ENCODE measurements at regions not wholly inside any gene's neighbourhood (a gene's known extent, or its start where the extent isn't known, plus 50 kb on each side); places are given as distances from the start of the nearest gene placed in this dataset.

- intact Hi-C loops (cut with DNase I): no loop called here
- no peak for ATAC-seq
These were observed 274.8 kb upstream of the GULP1 start for GRCh38 chr2:188016917-188017316.

GRCh38 chr2:188022389-188022788, 269.3 kb upstream of the GULP1 start:
- Histone ChIP-seq H3K36me3 (replicated peaks in 1 of 2; ENCODE audit: insufficient read depth in 1 of 2, low read depth in 2 of 2) (no peaks in the 10 kb centered on the region), H3K4me1 (no peaks in the 10 kb centered on the region), H3K4me3 (no peak overlapping the region), H3K27me3 (no peaks in the 10 kb centered on the region), H3K27ac (no peak overlapping the region), H3K9me3 (no peaks in the 10 kb centered on the region)
- intact Hi-C loops (cut with DNase I): no loop called here
- no peak for TF ChIP-seq CTCF (IDR thresholded peaks at IDR 0.05)
- TF ChIP-seq POLR2A (IDR thresholded peaks at IDR 0.05): no peak
- WGBS, 2 donors: 75 to 91% methylated on average over 2 of the region's 2 CpGs
- no peak for DNase-seq
- no peak for ATAC-seq

More at GRCh38 chr2:188016917-188017316, 274.8 kb upstream of the GULP1 start:
- Histone ChIP-seq H3K4me3 (no peak overlapping the region), H3K4me1 (no peaks in the 10 kb centered on the region), H3K27ac (no peak overlapping the region), H3K36me3 (replicated peaks in 1 of 2; ENCODE audit: insufficient read depth in 1 of 2, low read depth in 2 of 2) (no peaks in the 10 kb centered on the region), H3K9me3 (no peaks in the 10 kb centered on the region), H3K27me3 (no peaks in the 10 kb centered on the region)
- TF ChIP-seq POLR2A (IDR thresholded peaks at IDR 0.05) (no peak), CTCF (IDR thresholded peaks at IDR 0.05) (no peak)
- no peak for DNase-seq
- 84 to 87% methylated on average over 3 of the region's 3 CpGs for WGBS, 2 donors

GRCh38 chr2:188023035-188023434, 268.6 kb upstream of the GULP1 start:
- H3K4me3 ChIP-seq: no peak overlapping the region
- no peaks in the 10 kb centered on the region for H3K36me3 ChIP-seq (replicated peaks in 1 of 2; ENCODE audit: insufficient read depth in 1 of 2, low read depth in 2 of 2)
- TF ChIP-seq CTCF (IDR thresholded peaks at IDR 0.05): no peak
- no peak for TF ChIP-seq POLR2A (IDR thresholded peaks at IDR 0.05)
- H3K27me3 ChIP-seq: no peaks in the 10 kb centered on the region
- no peaks in the 10 kb centered on the region for H3K4me1 ChIP-seq
- no peak for ATAC-seq
- H3K27ac ChIP-seq: no peak overlapping the region
- WGBS, 2 donors: 61 to 71% methylated on average over 1 of the region's 1 CpG
- intact Hi-C loops (cut with DNase I): no loop called here
- no peaks in the 10 kb centered on the region for H3K9me3 ChIP-seq
- no peak for DNase-seq

GRCh38 chr2:188024811-188025210, 266.9 kb upstream of the GULP1 start:
- DNase-seq: no peak

More at GRCh38 chr2:188024811-188025210, 266.9 kb upstream of the GULP1 start:
- TF ChIP-seq POLR2A (IDR thresholded peaks at IDR 0.05) (no peak), CTCF (IDR thresholded peaks at IDR 0.05) (no peak)
- Histone ChIP-seq H3K9me3 (no peaks in the 10 kb centered on the region), H3K27me3 (no peaks in the 10 kb centered on the region), H3K27ac (no peak overlapping the region), H3K4me1 (no peaks in the 10 kb centered on the region), H3K36me3 (replicated peaks in 1 of 2; ENCODE audit: insufficient read depth in 1 of 2, low read depth in 2 of 2) (no peaks in the 10 kb centered on the region), H3K4me3 (no peak overlapping the region)
- no peak for ATAC-seq
- 54 to 67% methylated on average over 1 of the region's 1 CpG for whole genome bisulfite sequencing, 2 donors
- intact Hi-C loops (cut with DNase I): no loop called here

Measured in body of pancreas (tissue), 4 donors.